CD14-positive monocyte (primary cell): ENCODE measurements at regions not wholly inside any gene's neighbourhood (a gene's known extent, or its start where the extent isn't known, plus 50 kb on each side); places are given as distances from the start of the nearest gene placed in this dataset.
"Not testable (repeated sequence)": the region's sequence is repeated elsewhere in the genome, so short reads cannot be mapped to it uniquely, and the experiment has no call there.

Experiments used
- DNase-seq, 3 donors: peaks; one replicate each; pipeline ENCODE4 v3.0.0-alpha.2; 2011 to 2022
- H2AFZ ChIP-seq: 2 replicates; pipeline ENCODE4 v1.6.0; 2012; ENCODE audit warnings: mild to moderate bottlenecking, low read depth, low read length, inconsistent platforms; ENCODE audit not compliant: insufficient read depth, poor library complexity, severe bottlenecking
- H3K27ac ChIP-seq, 2 donors: 1 replicate in 1 of 2; 2 replicates in 1 of 2; pipeline ENCODE4 v1.5.1; 2012 to 2013; ENCODE audit warnings: low read length in 2 of 2, control low read depth in 1 of 2, inconsistent platforms in 1 of 2, low read depth in 1 of 2, mild to moderate bottlenecking in 1 of 2
- H3K27me3 ChIP-seq, 2 donors: one replicate each; pipeline versions ENCODE4 v1.6.0 to v1.6.1; 2011 to 2013; ENCODE audit warnings: low read length in 2 of 2; ENCODE audit not compliant: control insufficient read depth in 2 of 2, insufficient read depth in 2 of 2
- H3K36me3 ChIP-seq, 2 donors: replicated peaks in 1 of 2; 1 replicate in 1 of 2; 2 replicates in 1 of 2; pipeline versions ENCODE4 v1.5.1 to v1.6.1; 2012 to 2013; ENCODE audit warnings: low read length in 2 of 2, control low read depth in 1 of 2, inconsistent platforms in 1 of 2, mild to moderate bottlenecking in 1 of 2; ENCODE audit not compliant: insufficient read depth in 2 of 2, control insufficient read depth in 1 of 2
- H3K4me1 ChIP-seq, 2 donors: 1 replicate in 1 of 2; 2 replicates in 1 of 2; pipeline versions ENCODE4 v1.5.1 to v1.6.1; 2012 to 2013; ENCODE audit warnings: low read length in 2 of 2, control low read depth in 1 of 2, inconsistent platforms in 1 of 2, mild to moderate bottlenecking in 1 of 2, moderate library complexity in 1 of 2; ENCODE audit not compliant: insufficient read depth in 2 of 2, control insufficient read depth in 1 of 2
- H3K4me2 ChIP-seq: replicated peaks from 2 replicates; pipeline ENCODE3; 2012; ENCODE audit warnings: low read length, moderate library complexity, mild to moderate bottlenecking; ENCODE audit not compliant: poor library complexity, severe bottlenecking; ENCODE audit errors: extremely low read depth
- H3K4me3 ChIP-seq, 3 experiments: fragments of 200-600 bp in 1 of 3; sonication (generic) in 1 of 3; replicated peaks in 1 of 3; 1 replicate in 2 of 3; 2 replicates in 1 of 3; pipeline ENCODE4 v1.5.1; 2011 to 2013; ENCODE audit warnings: low read length in 3 of 3, mild to moderate bottlenecking in 3 of 3, control low read depth in 2 of 3, low read depth in 2 of 3, inconsistent platforms in 1 of 3, moderate library complexity in 1 of 3
- H3K79me2 ChIP-seq: 2 replicates; pipeline ENCODE4 v1.6.0; 2012; ENCODE audit warnings: mild to moderate bottlenecking, control low read depth, inconsistent platforms, low read length, moderate library complexity; ENCODE audit not compliant: insufficient read depth
- H3K9ac ChIP-seq: 2 replicates; pipeline ENCODE4 v1.6.0; 2017; ENCODE audit warnings: low read length, mild to moderate bottlenecking; ENCODE audit not compliant: insufficient read depth, poor library complexity, severe bottlenecking
- H3K9me3 ChIP-seq, 2 donors: replicated peaks in 1 of 2; 1 replicate in 1 of 2; 2 replicates in 1 of 2; pipeline versions ENCODE4 v1.5.1 to v1.6.1; 2012 to 2013; ENCODE audit warnings: low read length in 2 of 2, control low read depth in 1 of 2; ENCODE audit not compliant: control insufficient read depth in 1 of 2, insufficient read depth in 1 of 2
- H4K20me1 ChIP-seq: 2 replicates; pipeline ENCODE4 v1.6.0; 2012; ENCODE audit warnings: mild to moderate bottlenecking, low read length, control low read depth, moderate library complexity; ENCODE audit not compliant: insufficient read depth
- H3K27ac Mint-ChIP-seq, 7 donors: one replicate each; pipeline ENCODE4 v1.8.0; 2020; ENCODE audit warnings: mild to moderate bottlenecking in 7 of 7, mixed read lengths in 7 of 7, moderate library complexity in 6 of 7, inconsistent platforms in 2 of 7
- H3K27me3 Mint-ChIP-seq, 3 donors: one replicate each; pipeline ENCODE4 v1.8.0; 2021 to 2022; ENCODE audit warnings: low read depth in 3 of 3, mild to moderate bottlenecking in 3 of 3, mixed read lengths in 3 of 3, moderate library complexity in 3 of 3, inconsistent platforms in 1 of 3
- H3K36me3 Mint-ChIP-seq, 2 donors: one replicate each; pipeline ENCODE4 v1.8.0; 2020; ENCODE audit warnings: mixed read lengths in 2 of 2, inconsistent platforms in 1 of 2, mild to moderate bottlenecking in 1 of 2
- H3K4me1 Mint-ChIP-seq: one replicate; pipeline ENCODE4 v1.8.0; 2020; ENCODE audit warnings: mild to moderate bottlenecking, mixed read lengths
- H3K4me3 Mint-ChIP-seq, 2 donors: one replicate each; pipeline ENCODE4 v1.8.0; 2020; ENCODE audit warnings: mild to moderate bottlenecking in 2 of 2, mixed read lengths in 2 of 2, moderate library complexity in 1 of 2
- H3K9me3 Mint-ChIP-seq, 7 donors: one replicate each; pipeline ENCODE4 v1.8.0; 2020 to 2022; ENCODE audit warnings: mixed read lengths in 7 of 7, mild to moderate bottlenecking in 6 of 7, moderate library complexity in 6 of 7, inconsistent platforms in 2 of 7
- WGBS: methylation state at CpG from one replicate; pipeline ENCODE4 v1.1.5; 2013; ENCODE audit warnings: missing lambda C conversion rate; ENCODE audit not compliant: insufficient coverage; 5-methylcytosine and 5-hydroxymethylcytosine counted together
- intact Hi-C, 2 donors: fragments of 100-400 bp; cut with micrococcal nuclease; formaldehyde crosslinking; loops; one replicate each; pipeline versions ENCODE4 v1.15.0 to v1.15.1; 2023
- TF ChIP-seq, protein P1 (sequence below): fragments of 200-600 bp; IDR thresholded peaks from one replicate; pipeline ENCODE4 v1.8.0; 2022; ENCODE audit warnings: antibody characterized with exemption, mild to moderate bottlenecking

DNA sequence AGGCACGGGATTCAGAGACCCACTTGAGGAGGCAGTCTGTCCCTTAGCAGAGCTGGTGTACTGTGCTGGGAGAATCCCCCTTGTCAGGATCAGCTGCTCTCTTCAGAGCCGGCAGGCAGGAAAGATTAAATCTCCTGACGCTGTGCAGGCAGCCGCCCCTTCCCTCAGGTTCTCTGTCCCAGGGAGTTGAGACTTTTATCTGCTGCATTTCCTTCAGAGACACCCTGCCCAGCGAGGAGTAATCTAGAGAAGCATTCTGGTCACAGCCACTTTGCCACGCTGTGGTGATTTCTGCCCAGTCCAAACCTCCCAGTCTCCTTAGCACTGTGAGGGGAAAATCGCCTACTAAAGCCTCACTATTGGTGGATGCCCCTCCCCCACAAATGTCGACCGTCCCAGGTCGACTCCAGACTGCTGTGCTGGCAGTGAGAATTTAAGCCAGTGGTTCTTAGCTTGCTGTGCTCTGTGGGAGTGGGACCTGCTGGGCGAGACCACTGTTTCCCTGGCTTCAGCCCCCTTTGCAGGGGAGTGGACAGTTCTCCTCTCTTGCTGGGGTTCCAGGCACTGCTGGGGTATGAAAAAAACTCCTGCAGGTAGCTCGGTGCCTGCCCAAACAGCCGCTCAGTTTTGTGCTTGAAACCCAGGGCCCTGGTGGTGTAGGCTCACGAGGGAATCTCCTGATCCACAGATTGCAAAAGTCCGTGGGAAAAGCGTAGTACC is 265.4 kb downstream of the ZWINT start:
- Histone ChIP-seq H3K4me1 (no peaks in the 10 kb centered on the region), H3K4me3 (no peak overlapping the region), H3K79me2 (no peaks in the 10 kb centered on the region), H3K36me3 (no peaks in the 10 kb centered on the region), H4K20me1 (no peaks in the 10 kb centered on the region), H3K4me2 (no peak overlapping the region), H3K9ac (no peak overlapping the region), H3K27me3 (no peaks in the 10 kb centered on the region), H3K27ac (no peak overlapping the region), H2AFZ (no peak overlapping the region), H3K9me3 (peaks cover 0 to 13% of the 10 kb centered on the region in 2 donors)
- TF ChIP-seq, protein P1, sequence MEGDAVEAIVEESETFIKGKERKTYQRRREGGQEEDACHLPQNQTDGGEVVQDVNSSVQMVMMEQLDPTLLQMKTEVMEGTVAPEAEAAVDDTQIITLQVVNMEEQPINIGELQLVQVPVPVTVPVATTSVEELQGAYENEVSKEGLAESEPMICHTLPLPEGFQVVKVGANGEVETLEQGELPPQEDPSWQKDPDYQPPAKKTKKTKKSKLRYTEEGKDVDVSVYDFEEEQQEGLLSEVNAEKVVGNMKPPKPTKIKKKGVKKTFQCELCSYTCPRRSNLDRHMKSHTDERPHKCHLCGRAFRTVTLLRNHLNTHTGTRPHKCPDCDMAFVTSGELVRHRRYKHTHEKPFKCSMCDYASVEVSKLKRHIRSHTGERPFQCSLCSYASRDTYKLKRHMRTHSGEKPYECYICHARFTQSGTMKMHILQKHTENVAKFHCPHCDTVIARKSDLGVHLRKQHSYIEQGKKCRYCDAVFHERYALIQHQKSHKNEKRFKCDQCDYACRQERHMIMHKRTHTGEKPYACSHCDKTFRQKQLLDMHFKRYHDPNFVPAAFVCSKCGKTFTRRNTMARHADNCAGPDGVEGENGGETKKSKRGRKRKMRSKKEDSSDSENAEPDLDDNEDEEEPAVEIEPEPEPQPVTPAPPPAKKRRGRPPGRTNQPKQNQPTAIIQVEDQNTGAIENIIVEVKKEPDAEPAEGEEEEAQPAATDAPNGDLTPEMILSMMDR: no peak
- intact Hi-C loops: no loop called here
- WGBS: 77% methylated on average over 12 of the region's 16 CpGs
- Mint-ChIP-seq H3K4me3 (no peak overlapping the region), H3K9me3 (peaks cover 0 to 4% (median 2%) of the 10 kb centered on the region in 7 donors), H3K27ac (no peak overlapping the region), H3K4me1 (no peaks in the 10 kb centered on the region), H3K27me3 (no peaks in the 10 kb centered on the region), H3K36me3 (no peaks in the 10 kb centered on the region)
- no peak for DNase-seq

DNA sequence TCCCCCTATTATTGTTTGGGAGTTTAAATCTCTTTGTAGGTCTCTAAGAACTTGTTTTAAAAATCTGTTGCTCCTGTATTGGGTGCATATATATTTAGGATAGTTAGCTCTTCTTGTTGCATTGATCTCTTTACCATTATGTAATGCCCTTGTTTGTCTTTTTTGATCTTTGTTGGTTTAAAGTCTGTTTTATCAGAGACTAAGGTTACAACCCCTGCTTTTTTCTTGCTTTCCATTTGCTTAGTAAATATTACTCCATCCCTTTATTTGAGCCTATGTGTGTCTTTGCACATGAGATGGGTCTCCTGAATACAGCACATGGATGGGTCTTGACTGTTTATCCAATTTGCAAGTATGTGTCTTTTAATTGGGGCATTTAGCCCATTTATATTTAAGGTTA is 267.4 kb downstream of the ZWINT start:
- H4K20me1 ChIP-seq, H3K4me1 ChIP-seq, H3K27ac ChIP-seq, H3K4me3 Mint-ChIP-seq, H3K4me1 Mint-ChIP-seq, H3K4me2 ChIP-seq, H3K9ac ChIP-seq, DNase-seq, H3K9me3 Mint-ChIP-seq, H3K27ac Mint-ChIP-seq, H3K36me3 ChIP-seq, H2AFZ ChIP-seq, H3K4me3 ChIP-seq, H3K79me2 ChIP-seq, intact Hi-C loops, H3K27me3 ChIP-seq, H3K27me3 Mint-ChIP-seq, H3K36me3 Mint-ChIP-seq: not testable (repeated sequence)
- H3K9me3 ChIP-seq: peaks cover 0 to 13% of the 10 kb centered on the region in 2 donors
